ENCODE measurements at regions not wholly inside any gene's neighbourhood (a gene's known extent, or its start where the extent isn't known, plus 50 kb on each side); places are given as distances from the start of the nearest gene placed in this dataset.

DNA sequence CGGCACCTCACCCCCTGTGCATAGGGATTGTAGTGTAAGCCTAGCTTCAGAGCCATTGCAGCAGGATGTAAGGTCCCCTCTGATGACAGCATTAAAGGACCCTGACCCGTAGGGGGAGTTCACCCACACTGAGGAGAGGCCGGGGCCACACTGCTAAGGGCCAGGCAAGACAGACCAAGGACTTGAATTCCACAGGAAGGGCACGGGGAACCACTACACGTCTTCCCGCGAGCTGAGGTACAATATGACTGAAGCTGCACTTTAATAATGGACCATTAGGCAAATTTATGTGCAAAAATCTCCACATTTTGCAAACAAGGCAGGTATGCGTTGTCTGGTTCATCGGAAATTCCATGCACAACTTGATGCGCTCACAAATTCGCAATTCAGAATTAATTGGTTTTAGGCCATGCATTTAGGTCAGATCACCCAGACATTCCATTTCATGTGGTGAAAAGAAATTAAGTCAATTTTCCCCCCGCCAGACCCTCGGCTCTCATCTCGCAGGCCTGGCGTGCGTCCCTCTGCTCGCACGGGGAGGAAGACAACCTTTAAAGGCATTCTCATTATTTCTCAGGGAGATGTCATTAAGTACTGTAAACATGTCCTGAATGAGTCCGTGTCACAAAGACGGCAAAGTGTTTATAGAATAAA, 111.8 kb downstream of the FOXA2 start:
- Histone ChIP-seq H3K4me1 (ENCODE audit: control insufficient read depth, low read length) (no peaks in the 10 kb centered on the region), H3K27ac (ENCODE audit: low read depth, low read length) (no peak overlapping the region), H3K4me2 (ENCODE audit: low read length) (no peak overlapping the region), H3K9me3 (ENCODE audit: control insufficient read depth, insufficient read depth, low read length) (no peaks in the 10 kb centered on the region), H3K79me2 (ENCODE audit: control insufficient read depth, low read length) (no peaks in the 10 kb centered on the region), H3F3A (ENCODE audit: control insufficient read depth, insufficient read depth) (no peaks in the 10 kb centered on the region), H3K27me3 (ENCODE audit: control insufficient read depth, low read length) (no peaks in the 10 kb centered on the region), H3K36me3 (ENCODE audit: control insufficient read depth, low read length) (no peaks in the 10 kb centered on the region), H4K20me1 (ENCODE audit: control insufficient read depth, insufficient read depth, low read depth, low read length) (no peaks in the 10 kb centered on the region), H3K4me3 (ENCODE audit: low read length) (no peak overlapping the region), H3K9me2 (replicated peaks; ENCODE audit: control insufficient read depth, low read length) (no peaks in the 10 kb centered on the region; the same call in 1 of the 2 replicates)
- no peak for TF ChIP-seq EZH2phosphoT487 (IDR thresholded peaks at IDR 0.05; ENCODE audit: borderline replicate concordance, low read length)
- TF ChIP-seq CTCF (IDR thresholded peaks at IDR 0.05; ENCODE audit: low read depth, low read length, poor library complexity, severe bottlenecking): no peak

GRCh38 chr20:22471156-22471836, 113.1 kb downstream of the FOXA2 start:
- H4K20me1 ChIP-seq (ENCODE audit: control insufficient read depth, insufficient read depth, low read depth, low read length): no peaks in the 10 kb centered on the region
- TF ChIP-seq EZH2phosphoT487 (IDR thresholded peaks at IDR 0.05; ENCODE audit: borderline replicate concordance, low read length): no peak
- TF ChIP-seq CTCF (IDR thresholded peaks at IDR 0.05; ENCODE audit: low read depth, low read length, poor library complexity, severe bottlenecking): no peak
- H3K27ac ChIP-seq (ENCODE audit: low read depth, low read length): no peak overlapping the region
- no peaks in the 10 kb centered on the region for H3F3A ChIP-seq (ENCODE audit: control insufficient read depth, insufficient read depth)
- H3K4me2 ChIP-seq (ENCODE audit: low read length): no peak overlapping the region
- no peak overlapping the region for H3K4me3 ChIP-seq (ENCODE audit: low read length)
- H3K9me3 ChIP-seq (ENCODE audit: control insufficient read depth, insufficient read depth, low read length): no peaks in the 10 kb centered on the region
- H3K4me1 ChIP-seq (ENCODE audit: control insufficient read depth, low read length): no peaks in the 10 kb centered on the region
- no peaks in the 10 kb centered on the region for H3K36me3 ChIP-seq (ENCODE audit: control insufficient read depth, low read length)
- no peaks in the 10 kb centered on the region for H3K27me3 ChIP-seq (ENCODE audit: control insufficient read depth, low read length)
- H3K79me2 ChIP-seq (ENCODE audit: control insufficient read depth, low read length): no peaks in the 10 kb centered on the region
- no peaks in the 10 kb centered on the region; the same call in 1 of the 2 replicates for H3K9me2 ChIP-seq (replicated peaks; ENCODE audit: control insufficient read depth, low read length)

- Histone ChIP-seq H3K27ac (ENCODE audit: low read depth, low read length) (no peak overlapping the region), H3K9me3 (ENCODE audit: control insufficient read depth, insufficient read depth, low read length) (no peaks in the 10 kb centered on the region), H3K27me3 (ENCODE audit: control insufficient read depth, low read length) (no peaks in the 10 kb centered on the region), H3K4me2 (ENCODE audit: low read length) (no peak overlapping the region), H4K20me1 (ENCODE audit: control insufficient read depth, insufficient read depth, low read depth, low read length) (no peaks in the 10 kb centered on the region), H3K4me1 (ENCODE audit: control insufficient read depth, low read length) (no peaks in the 10 kb centered on the region), H3F3A (ENCODE audit: control insufficient read depth, insufficient read depth) (no peaks in the 10 kb centered on the region), H3K79me2 (ENCODE audit: control insufficient read depth, low read length) (no peaks in the 10 kb centered on the region), H3K36me3 (ENCODE audit: control insufficient read depth, low read length) (no peaks in the 10 kb centered on the region), H3K9me2 (replicated peaks; ENCODE audit: control insufficient read depth, low read length) (no peaks in the 10 kb centered on the region; the same call in 1 of the 2 replicates), H3K4me3 (ENCODE audit: low read length) (no peak overlapping the region)
- no peak for TF ChIP-seq CTCF (IDR thresholded peaks at IDR 0.05; ENCODE audit: low read depth, low read length, poor library complexity, severe bottlenecking)
- TF ChIP-seq EZH2phosphoT487 (IDR thresholded peaks at IDR 0.05; ENCODE audit: borderline replicate concordance, low read length): no peak
Observed at GRCh38 chr20:22470620-22471026, 113.7 kb downstream of the FOXA2 start.

Data from DOHH2 (cell line).